Endothelial cell of umbilical vein (primary cell): ENCODE measurements at regions not wholly inside any gene's neighbourhood (a gene's known extent, or its start where the extent isn't known, plus 50 kb on each side); places are given as distances from the start of the nearest gene placed in this dataset.

Experiments used
- BruUV-seq: library from RNA; stranded (reverse); fragments of 400-500 nt; replicated peaks from 2 replicates; lab custom pipeline; 2021; lab: Mats Ljungman, UMichigan
- CTCF ChIA-PET: fragments of 300-600, 350-600 bp; sonication (Branson Sonifier 250); formaldehyde crosslinking; loops from one replicate; lab custom pipeline; 2021; ENCODE audit warnings: antibody characterized with exemption, inconsistent platforms; lab: Charles Lee
- POLR2A ChIA-PET: fragments of 300-600, 350-600 bp; sonication (Branson Sonifier 250); formaldehyde crosslinking; loops from one replicate; lab custom pipeline; 2021; ENCODE audit warnings: antibody characterized with exemption, inconsistent platforms; lab: Charles Lee
- DNase-seq: peaks from one replicate; pipeline ENCODE4 v3.0.0-alpha.2; 2011; ENCODE audit warnings: low read depth, low spot score
- FAIRE-seq: peaks from 2 replicates; lab custom pipeline; 2011; peaks lifted over from hg19 to GRCh38; lab: Jason Lieb, UNC
- H2AFZ ChIP-seq: 2 replicates; pipeline ENCODE4 v1.6.0; 2012; ENCODE audit warnings: low read depth, low read length, control low read depth, inconsistent platforms
- H3K27ac ChIP-seq: 2 replicates; pipeline ENCODE4 v1.5.1; 2011; ENCODE audit warnings: low read depth, mild to moderate bottlenecking, control low read depth, low read length, moderate library complexity; ENCODE audit not compliant: insufficient read depth
- H3K27me3 ChIP-seq, 2 experiments: 2 replicates each; pipeline versions ENCODE4 v1.6.0 to v1.6.1; 2011; ENCODE audit warnings: low read length in 2 of 2, mixed read lengths in 1 of 2; ENCODE audit not compliant: control insufficient read depth in 2 of 2, insufficient read depth in 2 of 2
- H3K36me3 ChIP-seq, 2 experiments: 2 replicates in 1 of 2; 3 replicates in 1 of 2; pipeline ENCODE4 v1.5.1; 2011; ENCODE audit warnings: low read length in 2 of 2, mild to moderate bottlenecking in 1 of 2, moderate library complexity in 1 of 2; ENCODE audit not compliant: control insufficient read depth in 2 of 2, insufficient read depth in 2 of 2; ENCODE audit errors: extremely low read depth in 1 of 2
- H3K4me1 ChIP-seq: 3 replicates; pipeline ENCODE4 v1.5.1; 2011; ENCODE audit warnings: mild to moderate bottlenecking, low read length; ENCODE audit not compliant: control insufficient read depth, insufficient read depth; ENCODE audit errors: extremely low read depth
- H3K4me2 ChIP-seq: 2 replicates; pipeline ENCODE4 v1.6.1; 2011; ENCODE audit warnings: low read length, control low read depth, mixed read lengths; ENCODE audit not compliant: insufficient read depth
- H3K4me3 ChIP-seq, 3 experiments: fragments of 200-600 bp in 1 of 3; sonication (generic), shearing (Covaris generic) in 1 of 3; replicated peaks in 1 of 3; 2 replicates each; pipeline ENCODE4 v1.5.1; 2011 to 2016; ENCODE audit warnings: control low read depth in 3 of 3, low read length in 3 of 3, mild to moderate bottlenecking in 2 of 3, inconsistent platforms in 1 of 3, low read depth in 1 of 3, moderate library complexity in 1 of 3; ENCODE audit not compliant: insufficient read depth in 1 of 3
- H3K79me2 ChIP-seq: 2 replicates; pipeline ENCODE4 v1.6.0; 2012; ENCODE audit warnings: low read length, inconsistent platforms; ENCODE audit not compliant: control insufficient read depth, insufficient read depth
- H3K9ac ChIP-seq: replicated peaks from 2 replicates; pipeline ENCODE3; 2011; ENCODE audit warnings: low read length, control low read depth; ENCODE audit not compliant: insufficient read depth; ENCODE audit errors: extremely low read depth
- H3K9me1 ChIP-seq: replicated peaks from 3 replicates; pipeline ENCODE4 v1.6.0; 2011; ENCODE audit warnings: mild to moderate bottlenecking, low read length; ENCODE audit not compliant: control insufficient read depth, insufficient read depth; ENCODE audit errors: extremely low read depth
- H3K9me3 ChIP-seq: replicated peaks from 2 replicates; pipeline ENCODE4 v1.5.1; 2012; ENCODE audit warnings: low read length, inconsistent platforms; ENCODE audit not compliant: control insufficient read depth, insufficient read depth
- H4K20me1 ChIP-seq: replicated peaks from 2 replicates; pipeline ENCODE3; 2011; ENCODE audit warnings: mild to moderate bottlenecking, low read length; ENCODE audit not compliant: control insufficient read depth, insufficient read depth; ENCODE audit errors: extremely low read depth
- EZH2 ChIP-seq: IDR thresholded peaks from 2 replicates; pipeline ENCODE4 v1.6.1; 2012; ENCODE audit warnings: borderline replicate concordance, low read depth, mild to moderate bottlenecking, moderate library complexity, low read length, inconsistent platforms; ENCODE audit not compliant: severe bottlenecking
- FOS ChIP-seq: IDR thresholded peaks from 2 replicates; pipeline ENCODE4 v1.6.1; 2011; ENCODE audit warnings: mild to moderate bottlenecking, low read length, moderate library complexity, borderline replicate concordance; ENCODE audit not compliant: insufficient read depth
- GATA2 ChIP-seq: IDR thresholded peaks from 2 replicates; pipeline ENCODE4 v1.7.0; 2011; ENCODE audit warnings: low read depth, mild to moderate bottlenecking, moderate library complexity, mixed read lengths, low read length; ENCODE audit not compliant: insufficient read length, insufficient read depth
- JUN ChIP-seq: IDR thresholded peaks from 2 replicates; pipeline ENCODE4 v1.6.1; 2011; ENCODE audit warnings: borderline replicate concordance, low read depth; ENCODE audit not compliant: insufficient read length, insufficient read depth
- MYC ChIP-seq: IDR thresholded peaks from one replicate; pipeline ENCODE4 v1.6.1; 2011; ENCODE audit warnings: mild to moderate bottlenecking, low read depth, low read length
- POLR2A ChIP-seq: IDR thresholded peaks from 2 replicates; pipeline ENCODE4 v1.6.1; 2012; ENCODE audit warnings: low read depth, mild to moderate bottlenecking, control low read depth, low read length
- POLR2AphosphoS5 ChIP-seq: IDR thresholded peaks from 2 replicates; pipeline ENCODE4 v1.6.1; 2012; ENCODE audit warnings: low read depth, mild to moderate bottlenecking, control low read depth, low read length, moderate library complexity; ENCODE audit not compliant: insufficient read depth
- dilution Hi-C: fragments of 300-500 bp; cut with MboI; formaldehyde crosslinking; loops from one replicate; pipeline ENCODE4 v1.15.0; 2019; ENCODE audit warnings: low sequenced_read_pairs; ENCODE audit not compliant: extremely low pct_ligation_motif_present
- intact Hi-C: fragments of 100-400 bp; cut with micrococcal nuclease; formaldehyde crosslinking; loops from one replicate; pipeline ENCODE4 v1.10.0; 2022
- TF ChIP-seq, protein P1 (sequence below): IDR thresholded peaks from 2 replicates; pipeline ENCODE4 v1.6.1; 2011; ENCODE audit not compliant: insufficient read depth, insufficient read length
- TF ChIP-seq, protein P2 (sequence below), 2 donors: IDR thresholded peaks; 1 replicate in 1 of 2; 2 replicates in 1 of 2; pipeline ENCODE4 v1.5.1; 2011; ENCODE audit warnings: low read length in 2 of 2, mild to moderate bottlenecking in 2 of 2, moderate library complexity in 2 of 2, control low read depth in 1 of 2, inconsistent platforms in 1 of 2, low read depth in 1 of 2; ENCODE audit not compliant: insufficient read depth in 1 of 2; ENCODE audit errors: extremely low read depth in 1 of 2

DNA sequence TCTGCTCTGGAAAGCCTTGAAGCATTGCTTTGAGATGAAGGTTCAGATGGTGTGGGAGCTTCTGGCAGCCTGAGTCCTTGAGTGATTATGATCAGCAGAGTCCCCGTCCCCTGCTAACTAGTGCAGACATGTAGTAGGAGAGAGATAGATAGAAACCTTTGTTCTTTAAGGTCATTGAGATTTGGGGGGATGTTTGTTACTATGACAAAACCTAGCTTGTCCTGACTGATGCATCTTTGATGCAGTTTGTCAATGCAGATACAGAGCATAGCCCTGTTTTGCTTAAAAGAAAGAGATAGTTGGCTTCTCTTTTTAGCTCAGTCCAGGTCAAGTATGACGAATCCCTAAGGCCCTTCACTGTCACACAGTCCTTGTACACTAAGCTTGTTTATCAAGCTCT is 274.6 kb upstream of the DPP10 start:
- intact Hi-C loops, result no loop called here
- Histone ChIP-seq H4K20me1 (no peaks in the 10 kb centered on the region), H3K9me1 (no peaks in the 10 kb centered on the region), H3K4me1 (no peaks in the 10 kb centered on the region), H3K4me3 (no peak overlapping the region), H3K36me3 (no peaks in the 10 kb centered on the region), H3K79me2 (no peaks in the 10 kb centered on the region), H3K27ac (no peak overlapping the region), H3K9me3 (peaks cover 2% of the 10 kb centered on the region), H3K4me2 (no peak overlapping the region), H3K27me3 (no peaks in the 10 kb centered on the region), H3K9ac (no peak overlapping the region), H2AFZ (no peak overlapping the region)
- no TSS peak for BruUV-seq
- CTCF ChIA-PET, result no interaction called here
- no peak for TF ChIP-seq JUN
- no peak for TF ChIP-seq EZH2
- TF ChIP-seq, protein P1, sequence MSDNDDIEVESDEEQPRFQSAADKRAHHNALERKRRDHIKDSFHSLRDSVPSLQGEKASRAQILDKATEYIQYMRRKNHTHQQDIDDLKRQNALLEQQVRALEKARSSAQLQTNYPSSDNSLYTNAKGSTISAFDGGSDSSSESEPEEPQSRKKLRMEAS, result no peak
- TF ChIP-seq MYC, result no peak
- no peak for TF ChIP-seq POLR2A
- TF ChIP-seq, protein P2, sequence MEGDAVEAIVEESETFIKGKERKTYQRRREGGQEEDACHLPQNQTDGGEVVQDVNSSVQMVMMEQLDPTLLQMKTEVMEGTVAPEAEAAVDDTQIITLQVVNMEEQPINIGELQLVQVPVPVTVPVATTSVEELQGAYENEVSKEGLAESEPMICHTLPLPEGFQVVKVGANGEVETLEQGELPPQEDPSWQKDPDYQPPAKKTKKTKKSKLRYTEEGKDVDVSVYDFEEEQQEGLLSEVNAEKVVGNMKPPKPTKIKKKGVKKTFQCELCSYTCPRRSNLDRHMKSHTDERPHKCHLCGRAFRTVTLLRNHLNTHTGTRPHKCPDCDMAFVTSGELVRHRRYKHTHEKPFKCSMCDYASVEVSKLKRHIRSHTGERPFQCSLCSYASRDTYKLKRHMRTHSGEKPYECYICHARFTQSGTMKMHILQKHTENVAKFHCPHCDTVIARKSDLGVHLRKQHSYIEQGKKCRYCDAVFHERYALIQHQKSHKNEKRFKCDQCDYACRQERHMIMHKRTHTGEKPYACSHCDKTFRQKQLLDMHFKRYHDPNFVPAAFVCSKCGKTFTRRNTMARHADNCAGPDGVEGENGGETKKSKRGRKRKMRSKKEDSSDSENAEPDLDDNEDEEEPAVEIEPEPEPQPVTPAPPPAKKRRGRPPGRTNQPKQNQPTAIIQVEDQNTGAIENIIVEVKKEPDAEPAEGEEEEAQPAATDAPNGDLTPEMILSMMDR (IDR thresholded peaks at IDR 0.05; ENCODE audit: extremely low read depth in 1 of 2, insufficient read depth in 1 of 2, low read depth in 1 of 2, low read length in 2 of 2), result no peak
- no peak for TF ChIP-seq GATA2
- TF ChIP-seq FOS, result no peak
- TF ChIP-seq POLR2AphosphoS5, result no peak
- POLR2A ChIA-PET, result no interaction called here
- DNase-seq (no peak), FAIRE-seq (no peak)
- dilution Hi-C loops, result no loop called here
